GM12878 (cell line): ENCODE measurements at regions not wholly inside any gene's neighbourhood (a gene's known extent, or its start where the extent isn't known, plus 50 kb on each side); places are given as distances from the start of the nearest gene placed in this dataset.

Experiments used
- ATAC-seq: fragments of 200-7000 bp; cut with Tn5 transposase; 3 replicates; pipeline ENCODE4 v1.9.1; 2020; ENCODE audit warnings: mild to moderate bottlenecking, moderate library complexity
- BruUV-seq: library from RNA; stranded (reverse); fragments of 400-500 nt; replicated peaks from 2 replicates; lab custom pipeline; 2021; lab: Mats Ljungman, UMichigan
- CTCF ChIA-PET: fragments of 300-600 bp; sonication (Branson Sonifier 250); formaldehyde crosslinking; extraction: SDS; loops from one replicate; lab custom pipeline; 2021; ENCODE audit warnings: inconsistent platforms; lab: Yijun Ruan, JAX
- POLR2A ChIA-PET: fragments of 350-600 bp; formaldehyde crosslinking; extraction: SDS; loops from one replicate; lab custom pipeline; 2021; ENCODE audit warnings: inconsistent platforms; lab: Charles Lee
- RAD21 ChIA-PET: fragments of 300-600 bp; sonication (Branson Sonifier 250); formaldehyde crosslinking; loops from one replicate; lab custom pipeline; 2023; ENCODE audit warnings: antibody characterized with exemption; ENCODE audit not compliant: unreplicated experiment; lab: Charles Lee
- SMC1A ChIA-PET: fragments of 300-600 bp; sonication (Branson Sonifier 250); formaldehyde crosslinking; loops from one replicate; lab custom pipeline; 2023; ENCODE audit not compliant: unreplicated experiment, uncharacterized antibody; lab: Charles Lee
- DNase-seq: peaks from one replicate; pipeline ENCODE4 v3.0.0-alpha.2; 2011; ENCODE audit warnings: low read depth, low spot score
- FAIRE-seq: peaks from 3 replicates; lab custom pipeline; 2011; peaks lifted over from hg19 to GRCh38; lab: Jason Lieb, UNC
- H2AFZ ChIP-seq: 2 replicates; pipeline ENCODE4 v1.6.0; 2011; ENCODE audit warnings: low read depth, low read length, control low read depth; ENCODE audit not compliant: control insufficient read depth
- H3K27ac ChIP-seq: 2 replicates; pipeline ENCODE4 v1.5.1; 2011; ENCODE audit warnings: control low read depth; ENCODE audit not compliant: control insufficient read depth, insufficient read depth
- H3K27me3 ChIP-seq, 2 experiments: replicated peaks in 1 of 2; 2 replicates each; pipeline versions ENCODE4 v1.6.0 to v1.6.1; 2011; ENCODE audit warnings: low read length in 1 of 2; ENCODE audit not compliant: control insufficient read depth in 2 of 2, insufficient read depth in 2 of 2
- H3K36me3 ChIP-seq, 2 experiments: 2 replicates each; pipeline ENCODE4 v1.5.1; 2011; ENCODE audit warnings: low read length in 1 of 2; ENCODE audit not compliant: control insufficient read depth in 2 of 2, insufficient read depth in 2 of 2
- H3K4me1 ChIP-seq: 2 replicates; pipeline ENCODE4 v1.6.1; 2011; ENCODE audit warnings: mild to moderate bottlenecking, low read length, moderate library complexity, mixed read lengths; ENCODE audit not compliant: control insufficient read depth, insufficient read depth
- H3K4me2 ChIP-seq: 2 replicates; pipeline ENCODE4 v1.6.0; 2011; ENCODE audit warnings: control low read depth; ENCODE audit not compliant: control insufficient read depth, insufficient read depth
- H3K4me3 ChIP-seq: fragments of 200-600 bp; sonication (generic); 2 replicates; pipeline ENCODE4 v1.5.1; 2016
- H3K79me2 ChIP-seq: 2 replicates; pipeline ENCODE4 v1.6.0; 2011; ENCODE audit warnings: low read length; ENCODE audit not compliant: control insufficient read depth, insufficient read depth
- H3K9ac ChIP-seq: 2 replicates; pipeline ENCODE4 v1.8.0; 2011; ENCODE audit warnings: low read length, control low read depth, mixed read lengths; ENCODE audit not compliant: control insufficient read depth, insufficient read depth
- H3K9me3 ChIP-seq: replicated peaks from 3 replicates; pipeline ENCODE4 v1.5.1; 2011; ENCODE audit warnings: mild to moderate bottlenecking, low read length; ENCODE audit not compliant: control insufficient read depth, insufficient read depth
- H4K20me1 ChIP-seq: 2 replicates; pipeline ENCODE4 v1.6.0; 2011; ENCODE audit not compliant: control insufficient read depth, insufficient read depth
- GABPA ChIP-seq: IDR thresholded peaks from 2 replicates; pipeline ENCODE4 v1.6.1; 2014; ENCODE audit warnings: antibody characterized with exemption, low read depth, mild to moderate bottlenecking, inconsistent platforms
- HDAC6 ChIP-seq: fragments of 200-600 bp; sonication (generic); IDR thresholded peaks from one replicate; pipeline ENCODE4 v1.8.0; 2017; ENCODE audit warnings: antibody characterized with exemption; ENCODE audit not compliant: unreplicated experiment
- IRF3 ChIP-seq: fragments of 450-650 bp; IDR thresholded peaks from 2 replicates; pipeline ENCODE4 v1.6.1; 2014; ENCODE audit warnings: mild to moderate bottlenecking
- PRDM15 ChIP-seq: fragments of 450-650 bp; formaldehyde crosslinking; IDR thresholded peaks from 2 replicates; pipeline ENCODE4 v1.4.0; 2020; ENCODE audit warnings: mild to moderate bottlenecking, moderate library complexity
- RBBP5 ChIP-seq: fragments of 200-600 bp; sonication (generic); conservative IDR thresholded peaks from 2 replicates; pipeline ENCODE4 v1.6.1; 2016
- SIN3A ChIP-seq: IDR thresholded peaks from 2 replicates; pipeline ENCODE4 v1.6.1; 2012; ENCODE audit warnings: low read depth, low read length, improper control_type of control experiment
- YBX1 ChIP-seq: fragments of 450-650 bp; IDR thresholded peaks from 2 replicates; pipeline ENCODE4 v1.6.1; 2016; ENCODE audit warnings: antibody characterized with exemption
- WGBS: methylation state at CpG from one replicate; pipeline ENCODE4 v1.1.6; 2016; ENCODE audit warnings: low lambda C conversion rate; ENCODE audit not compliant: insufficient replicate concordance, insufficient coverage; ENCODE audit errors: missing lambda C conversion rate; 5-methylcytosine and 5-hydroxymethylcytosine counted together
- in situ Hi-C: fragments of 300-500 bp; cut with MboI; formaldehyde crosslinking; loops from 9 replicates; pipeline ENCODE4 v1.14.3; 2018; ENCODE audit warnings: mixed read lengths
- intact Hi-C: fragments of 100-400 bp; cut with micrococcal nuclease; formaldehyde crosslinking; loops from one replicate; pipeline ENCODE4 v1.14.2; 2022; ENCODE audit not compliant: unreplicated experiment

- no peak overlapping the region for H3K4me3 ChIP-seq
- in situ Hi-C loops: no loop called here
- ChIA-PET POLR2A (no interaction called here), SMC1A (no interaction called here), CTCF (no interaction called here), RAD21 (no interaction called here)
- H4K20me1 ChIP-seq: no peaks in the 10 kb centered on the region
- no peaks in the 10 kb centered on the region for H3K4me1 ChIP-seq
- H3K79me2 ChIP-seq: no peaks in the 10 kb centered on the region
- WGBS: 15% methylated on average over 4 of the region's 4 CpGs
- H3K9me3 ChIP-seq: no peaks in the 10 kb centered on the region
- H2AFZ ChIP-seq: no peak overlapping the region
- H3K9ac ChIP-seq: no peak overlapping the region
- intact Hi-C loops: no loop called here
- H3K27me3 ChIP-seq: no peaks in the 10 kb centered on the region; a peak in 1 of 4 replicates
- no peak for DNase-seq
- BruUV-seq: no TSS peak
- TF ChIP-seq PRDM15 (no peak), GABPA (no peak), IRF3 (no peak), YBX1 (no peak), SIN3A (no peak), HDAC6 (no peak), RBBP5 (no peak)
- no peak for FAIRE-seq
- no peak overlapping the region for H3K4me2 ChIP-seq
- H3K27ac ChIP-seq: no peak overlapping the region
- no peaks in the 10 kb centered on the region for H3K36me3 ChIP-seq
- ATAC-seq: no peak
These were observed 70.2 kb downstream of the EVX1 start for GRCh38 chr7:27312820-27313219.
